ENCODE measurements at regions not wholly inside any gene's neighbourhood (a gene's known extent, or its start where the extent isn't known, plus 50 kb on each side); places are given as distances from the start of the nearest gene placed in this dataset.

DNA sequence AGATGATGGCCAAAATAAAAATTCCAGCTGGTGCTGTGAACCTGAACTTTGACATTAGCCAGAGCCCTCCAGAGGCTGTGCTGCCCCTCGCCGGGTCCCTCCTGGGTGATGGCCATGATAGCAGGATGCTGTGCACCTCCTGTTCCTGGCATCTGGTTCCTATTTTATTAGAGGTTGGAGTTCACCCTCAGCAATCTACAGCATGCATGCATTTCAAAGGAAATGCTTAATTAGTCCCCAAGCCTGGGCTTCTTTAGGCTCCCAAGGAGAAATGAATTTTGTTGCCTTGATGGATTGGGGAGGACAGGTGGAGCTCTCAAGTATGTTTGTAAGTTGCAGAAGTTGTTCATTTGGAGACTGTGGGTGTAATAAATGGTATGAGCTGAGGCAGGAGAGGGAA, 166.9 kb downstream of the GLI2 start:
- no peak overlapping the region for H3K4me2 ChIP-seq (ENCODE audit: insufficient read depth, low read length)
- peaks cover 19 to 57% of the 10 kb centered on the region in 2 experiments for H3K27me3 ChIP-seq (ENCODE audit: control insufficient read depth in 2 of 2, insufficient read depth in 2 of 2, low read length in 2 of 2)
- ChIA-PET CTCF (no interaction called here), POLR2A (no interaction called here)
- no peaks in the 10 kb centered on the region for H3K9me3 ChIP-seq (replicated peaks; ENCODE audit: control insufficient read depth, insufficient read depth, low read length)
- no peak for FAIRE-seq
- DNase-seq (ENCODE audit: low read depth, low spot score): no peak
- H4K20me1 ChIP-seq (replicated peaks; ENCODE audit: control insufficient read depth, extremely low read depth, insufficient read depth, low read length): no peaks in the 10 kb centered on the region
- dilution Hi-C loops (cut with MboI; ENCODE audit: extremely low pct_ligation_motif_present, low sequenced_read_pairs): no loop called here
- no peak for TF ChIP-seq EZH2 (IDR thresholded peaks at IDR 0.05; ENCODE audit: borderline replicate concordance, low read depth, low read length, severe bottlenecking)
- no peak for TF ChIP-seq JUN (IDR thresholded peaks at IDR 0.05; ENCODE audit: borderline replicate concordance, insufficient read depth, insufficient read length, low read depth)
- no peak for TF ChIP-seq GATA2 (IDR thresholded peaks at IDR 0.05; ENCODE audit: insufficient read depth, insufficient read length, low read depth, low read length)
- TF ChIP-seq, protein P1, sequence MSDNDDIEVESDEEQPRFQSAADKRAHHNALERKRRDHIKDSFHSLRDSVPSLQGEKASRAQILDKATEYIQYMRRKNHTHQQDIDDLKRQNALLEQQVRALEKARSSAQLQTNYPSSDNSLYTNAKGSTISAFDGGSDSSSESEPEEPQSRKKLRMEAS (IDR thresholded peaks at IDR 0.05; ENCODE audit: insufficient read depth, insufficient read length): no peak
- TF ChIP-seq POLR2AphosphoS5 (IDR thresholded peaks at IDR 0.05; ENCODE audit: insufficient read depth, low read depth, low read length): no peak
- TF ChIP-seq POLR2A (IDR thresholded peaks at IDR 0.05; ENCODE audit: low read depth, low read length): no peak
- TF ChIP-seq, protein P2, sequence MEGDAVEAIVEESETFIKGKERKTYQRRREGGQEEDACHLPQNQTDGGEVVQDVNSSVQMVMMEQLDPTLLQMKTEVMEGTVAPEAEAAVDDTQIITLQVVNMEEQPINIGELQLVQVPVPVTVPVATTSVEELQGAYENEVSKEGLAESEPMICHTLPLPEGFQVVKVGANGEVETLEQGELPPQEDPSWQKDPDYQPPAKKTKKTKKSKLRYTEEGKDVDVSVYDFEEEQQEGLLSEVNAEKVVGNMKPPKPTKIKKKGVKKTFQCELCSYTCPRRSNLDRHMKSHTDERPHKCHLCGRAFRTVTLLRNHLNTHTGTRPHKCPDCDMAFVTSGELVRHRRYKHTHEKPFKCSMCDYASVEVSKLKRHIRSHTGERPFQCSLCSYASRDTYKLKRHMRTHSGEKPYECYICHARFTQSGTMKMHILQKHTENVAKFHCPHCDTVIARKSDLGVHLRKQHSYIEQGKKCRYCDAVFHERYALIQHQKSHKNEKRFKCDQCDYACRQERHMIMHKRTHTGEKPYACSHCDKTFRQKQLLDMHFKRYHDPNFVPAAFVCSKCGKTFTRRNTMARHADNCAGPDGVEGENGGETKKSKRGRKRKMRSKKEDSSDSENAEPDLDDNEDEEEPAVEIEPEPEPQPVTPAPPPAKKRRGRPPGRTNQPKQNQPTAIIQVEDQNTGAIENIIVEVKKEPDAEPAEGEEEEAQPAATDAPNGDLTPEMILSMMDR (IDR thresholded peaks at IDR 0.05; ENCODE audit: extremely low read depth in 1 of 2, insufficient read depth in 1 of 2, low read depth in 1 of 2, low read length in 2 of 2): no peak
- no peak for TF ChIP-seq MYC (IDR thresholded peaks at IDR 0.05; ENCODE audit: low read depth, low read length)
- no peak for TF ChIP-seq FOS (IDR thresholded peaks at IDR 0.05; ENCODE audit: borderline replicate concordance, insufficient read depth, low read length)
- intact Hi-C loops (cut with micrococcal nuclease): no loop called here
- no peaks in the 10 kb centered on the region for H3K79me2 ChIP-seq (ENCODE audit: control insufficient read depth, insufficient read depth, low read length)
- H3K27ac ChIP-seq (ENCODE audit: insufficient read depth, low read depth, low read length): no peak overlapping the region
- H3K9me1 ChIP-seq (replicated peaks; ENCODE audit: control insufficient read depth, extremely low read depth, insufficient read depth, low read length): no peaks in the 10 kb centered on the region
- no peak overlapping the region for H2AFZ ChIP-seq (ENCODE audit: low read depth, low read length)
- no peak overlapping the region for H3K4me3 ChIP-seq (replicated peaks in 1 of 3; ENCODE audit: insufficient read depth in 1 of 3, low read depth in 1 of 3, low read length in 3 of 3)
- H3K4me1 ChIP-seq (ENCODE audit: control insufficient read depth, extremely low read depth, insufficient read depth, low read length): no peaks in the 10 kb centered on the region
- H3K36me3 ChIP-seq (ENCODE audit: control insufficient read depth in 2 of 2, extremely low read depth in 1 of 2, insufficient read depth in 2 of 2, low read length in 2 of 2): no peaks in the 10 kb centered on the region
- no TSS peak for BruUV-seq (replicated peaks)
- H3K9ac ChIP-seq (replicated peaks; ENCODE audit: extremely low read depth, insufficient read depth, low read length): no peak overlapping the region
